Tibial nerve (tissue), 4 donors: ENCODE measurements at regions not wholly inside any gene's neighbourhood (a gene's known extent, or its start where the extent isn't known, plus 50 kb on each side); places are given as distances from the start of the nearest gene placed in this dataset.

Experiments
- CTCF ChIP-seq, 5 experiments: fragments of 200-600 bp in 3 of 5; fragments of 450-650 bp in 2 of 5; sonication (generic) in 3 of 5; IDR thresholded peaks; one replicate each; pipeline ENCODE4 v1.5.1; 2016 to 2019; ENCODE audit warnings: antibody characterized with exemption in 5 of 5, mild to moderate bottlenecking in 3 of 5, moderate library complexity in 2 of 5
- EP300 ChIP-seq, 2 donors: sonication (generic); formaldehyde crosslinking; IDR thresholded peaks; one replicate each; pipeline ENCODE4 v1.6.1; 2017; ENCODE audit warnings: antibody characterized with exemption in 2 of 2, mild to moderate bottlenecking in 1 of 2
- POLR2A ChIP-seq, 2 donors: fragments of 450-650 bp; IDR thresholded peaks; one replicate each; pipeline ENCODE4 v1.6.1; 2017; ENCODE audit warnings: antibody characterized with exemption in 2 of 2, mild to moderate bottlenecking in 2 of 2, moderate library complexity in 2 of 2

GRCh38 chr5:12614608-12615007, 710.4 kb upstream of the CTNND2 start:
- no peak for TF ChIP-seq POLR2A (IDR thresholded peaks at IDR 0.05)
- TF ChIP-seq CTCF (IDR thresholded peaks at IDR 0.05): no peak
- no peak for TF ChIP-seq EP300 (IDR thresholded peaks at IDR 0.05)
